GM10266 (cell line): ENCODE measurements at regions not wholly inside any gene's neighbourhood (a gene's known extent, or its start where the extent isn't known, plus 50 kb on each side); places are given as distances from the start of the nearest gene placed in this dataset.

Experiments used
- DNase-seq: peaks from one replicate; pipeline ENCODE4 v3.0.0; 2012; ENCODE audit errors: extremely low spot score
- CTCF ChIP-seq: IDR thresholded peaks from 2 replicates; pipeline ENCODE4 v1.5.1; 2012; ENCODE audit warnings: mild to moderate bottlenecking, low read depth; ENCODE audit not compliant: control insufficient read depth, insufficient read depth; ENCODE audit errors: missing control alignments

DNA sequence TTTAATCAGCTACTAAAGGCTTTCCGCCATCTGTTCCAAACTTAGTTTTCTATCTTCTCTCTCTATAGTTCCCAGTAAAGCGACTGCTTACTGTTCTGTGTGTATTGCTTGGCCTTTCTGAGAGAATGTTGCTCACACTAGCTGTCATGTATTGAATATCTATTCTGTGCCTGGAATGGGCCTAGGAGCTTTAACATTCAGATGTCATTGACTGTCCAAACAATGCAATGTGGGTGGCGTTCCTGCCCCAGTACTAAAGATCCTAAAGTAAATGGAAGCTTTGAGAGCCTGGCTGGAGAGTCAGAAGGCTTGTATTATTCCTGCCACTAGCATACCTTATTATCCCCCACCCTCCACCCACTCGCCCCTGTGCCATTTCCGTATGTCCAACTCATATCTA is 163.5 kb downstream of the SDHAF3 start:
- no peak for DNase-seq
- no peak for TF ChIP-seq CTCF

DNA sequence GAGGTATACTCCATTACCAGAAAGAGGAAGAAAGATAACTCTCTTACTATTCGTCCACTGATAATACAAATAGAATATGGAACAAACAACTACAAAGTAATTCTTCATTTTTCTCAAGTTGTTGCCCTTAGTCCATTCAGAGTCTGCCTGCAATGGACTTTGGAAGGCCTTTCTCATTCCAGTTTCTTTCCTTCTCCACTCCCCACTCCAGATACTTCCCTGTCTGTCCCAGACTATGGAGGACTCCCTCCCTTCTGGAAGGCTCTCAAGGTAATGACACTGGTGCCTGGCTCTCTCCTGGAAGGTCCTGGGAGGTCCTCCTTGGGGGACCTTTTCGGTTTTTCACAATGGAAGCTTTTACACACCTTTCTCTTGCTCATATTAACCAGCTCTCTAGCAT is 167.8 kb downstream of the SDHAF3 start:
- TF ChIP-seq CTCF = no peak
- no peak for DNase-seq

GRCh38 chr7:97293031-97293430 is 175.5 kb downstream of the SDHAF3 start:
- no peak for DNase-seq
- TF ChIP-seq CTCF = no peak

GRCh38 chr7:97298561-97298960 is 181.1 kb downstream of the SDHAF3 start:
- TF ChIP-seq CTCF = no peak
- DNase-seq = no peak

- no peak for DNase-seq
- no peak for TF ChIP-seq CTCF
These were observed 188.1 kb downstream of the SDHAF3 start for GRCh38 chr7:97305589-97305988.

- no peak for DNase-seq
- no peak for TF ChIP-seq CTCF
These were observed 190.1 kb downstream of the SDHAF3 start for GRCh38 chr7:97307521-97308108.

DNA sequence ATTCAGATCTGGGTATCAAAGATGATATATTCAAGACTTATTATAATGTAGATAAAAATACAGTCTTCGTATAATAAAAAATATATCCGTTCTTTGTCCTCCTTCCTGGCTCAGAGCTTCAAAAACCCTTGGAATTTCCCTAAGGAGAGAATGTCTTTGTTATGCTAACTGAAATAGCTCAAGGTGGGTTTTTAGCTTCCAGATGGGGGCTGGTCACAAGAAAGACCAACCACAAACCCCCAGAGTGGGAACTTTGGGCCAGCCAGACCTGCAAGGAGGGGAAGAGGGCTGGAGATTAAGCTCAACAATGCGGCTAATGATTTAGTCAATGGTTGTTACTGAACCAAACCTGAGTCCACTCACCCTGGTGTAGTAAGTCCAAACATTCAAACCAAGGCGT is 196.4 kb downstream of the SDHAF3 start:
- no peak for DNase-seq
- no peak for TF ChIP-seq CTCF
